ENCODE measurements at regions not wholly inside any gene's neighbourhood (a gene's known extent, or its start where the extent isn't known, plus 50 kb on each side); places are given as distances from the start of the nearest gene placed in this dataset.

GRCh38 chr18:78849046-78849445 is 130.6 kb upstream of the SALL3 start:
- no peak for TF ChIP-seq CTCF (conservative IDR thresholded peaks at IDR 0.05; ENCODE audit: low read depth, low read length)
- no peak for TF ChIP-seq EZH2 (IDR thresholded peaks at IDR 0.05; ENCODE audit: borderline replicate concordance, low read depth, low read length, poor library complexity, severe bottlenecking)
